ENCODE measurements at regions not wholly inside any gene's neighbourhood (a gene's known extent, or its start where the extent isn't known, plus 50 kb on each side); places are given as distances from the start of the nearest gene placed in this dataset.

GRCh38 chr7:47147213-47147631 is 434.7 kb downstream of the TNS3 start:
- no peak for DNase-seq (ENCODE audit: low read depth in 2 of 2)

- no peak for DNase-seq (ENCODE audit: low read depth in 2 of 2)
Observed at GRCh38 chr7:47145982-47146381, 435.9 kb downstream of the TNS3 start.

GRCh38 chr7:47145186-47145725 is 436.7 kb downstream of the TNS3 start:
- DNase-seq (ENCODE audit: low read depth in 2 of 2) = no peak

- no peak for DNase-seq (ENCODE audit: low read depth in 2 of 2)
Observed at GRCh38 chr7:47143339-47143738, 438.6 kb downstream of the TNS3 start.

- DNase-seq (ENCODE audit: low read depth in 2 of 2) = no peak
Observed at GRCh38 chr7:47142867-47143175, 439.1 kb downstream of the TNS3 start.

GRCh38 chr7:47142169-47142866 is 439.6 kb downstream of the TNS3 start:
- DNase-seq (ENCODE audit: low read depth in 2 of 2) = no peak

GRCh38 chr7:47132471-47132870 is 449.4 kb downstream of the TNS3 start:
- no peak for DNase-seq (ENCODE audit: low read depth in 2 of 2)

- no peak for DNase-seq (ENCODE audit: low read depth in 2 of 2)
Observed at GRCh38 chr7:47128700-47129099, 453.2 kb downstream of the TNS3 start.

GRCh38 chr7:47125529-47125928 is 456.4 kb downstream of the TNS3 start:
- no peak for DNase-seq (ENCODE audit: low read depth in 2 of 2)

- DNase-seq (ENCODE audit: low read depth in 2 of 2) = no peak
Observed at GRCh38 chr7:47119261-47119865, 462.5 kb downstream of the TNS3 start.

- DNase-seq (ENCODE audit: low read depth in 2 of 2) = no peak
Observed at GRCh38 chr7:47104206-47104549, 477.7 kb downstream of the TNS3 start.

GRCh38 chr7:47103498-47104205 is 478.3 kb downstream of the TNS3 start:
- no peak for DNase-seq (ENCODE audit: low read depth in 2 of 2)

- no peak for DNase-seq (ENCODE audit: low read depth in 2 of 2)
Observed at GRCh38 chr7:47102331-47102841, 479.5 kb downstream of the TNS3 start.

GRCh38 chr7:47100817-47101435 is 481.0 kb downstream of the TNS3 start:
- DNase-seq (ENCODE audit: low read depth in 2 of 2) = no peak

GRCh38 chr7:47100148-47100816 is 481.6 kb downstream of the TNS3 start:
- no peak for DNase-seq (ENCODE audit: low read depth in 2 of 2)

- no peak for DNase-seq (ENCODE audit: low read depth in 2 of 2)
Observed at GRCh38 chr7:47097431-47097830, 484.5 kb downstream of the TNS3 start.

GRCh38 chr7:47095946-47096345 is 486.0 kb downstream of the TNS3 start:
- no peak for DNase-seq (ENCODE audit: low read depth in 2 of 2)

- DNase-seq (ENCODE audit: low read depth in 2 of 2) = no peak
Observed at GRCh38 chr7:47094462-47094861, 487.4 kb downstream of the TNS3 start.

GRCh38 chr7:47093320-47094234 is 488.3 kb downstream of the TNS3 start:
- DNase-seq (ENCODE audit: low read depth in 2 of 2) = no peak

- DNase-seq (ENCODE audit: low read depth in 2 of 2) = no peak
Observed at GRCh38 chr7:47092336-47092735, 489.6 kb downstream of the TNS3 start.

- no peak for DNase-seq (ENCODE audit: low read depth in 2 of 2)
Observed at GRCh38 chr7:47091141-47091540, 490.8 kb downstream of the TNS3 start.

All from stimulated activated CD8-positive, alpha-beta memory T cell treated with anti-CD3 and anti-CD28 coated beads, Interleukin-15, amount 100 ng/mL, for 48 hours (primary cell).